Endothelial cell (in vitro differentiated cells): ENCODE measurements at regions not wholly inside any gene's neighbourhood (a gene's known extent, or its start where the extent isn't known, plus 50 kb on each side); places are given as distances from the start of the nearest gene placed in this dataset.

Experiments
- DNase-seq: peaks from one replicate; pipeline ENCODE4 v3.0.0; 2021; ENCODE audit warnings: low spot score
- H3K27ac Mint-ChIP-seq: one replicate; pipeline ENCODE4 v1.8.0; 2021; ENCODE audit warnings: mixed read lengths, inconsistent platforms; ENCODE audit not compliant: unreplicated experiment
- H3K27me3 Mint-ChIP-seq: one replicate; pipeline ENCODE4 v1.8.0; 2021; ENCODE audit warnings: mild to moderate bottlenecking, moderate library complexity, mixed read lengths, inconsistent platforms; ENCODE audit not compliant: unreplicated experiment
- H3K36me3 Mint-ChIP-seq: one replicate; pipeline ENCODE4 v1.8.0; 2021; ENCODE audit warnings: mild to moderate bottlenecking, low read depth, mixed read lengths, inconsistent platforms; ENCODE audit not compliant: unreplicated experiment
- H3K4me1 Mint-ChIP-seq: one replicate; pipeline ENCODE4 v1.8.0; 2021; ENCODE audit warnings: mild to moderate bottlenecking, mixed read lengths, inconsistent platforms; ENCODE audit not compliant: unreplicated experiment
- H3K4me3 Mint-ChIP-seq: one replicate; pipeline ENCODE4 v1.8.0; 2021; ENCODE audit warnings: mild to moderate bottlenecking, mixed read lengths, inconsistent platforms; ENCODE audit not compliant: unreplicated experiment
- H3K9me3 Mint-ChIP-seq: one replicate; pipeline ENCODE4 v1.8.0; 2021; ENCODE audit warnings: mixed read lengths, inconsistent platforms; ENCODE audit not compliant: unreplicated experiment
- TF ChIP-seq, protein P1 (sequence below): fragments of 200-600 bp; sonication (generic); IDR thresholded peaks from one replicate; pipeline ENCODE4 v1.5.0; 2021; ENCODE audit warnings: antibody characterized with exemption; ENCODE audit not compliant: unreplicated experiment

DNA sequence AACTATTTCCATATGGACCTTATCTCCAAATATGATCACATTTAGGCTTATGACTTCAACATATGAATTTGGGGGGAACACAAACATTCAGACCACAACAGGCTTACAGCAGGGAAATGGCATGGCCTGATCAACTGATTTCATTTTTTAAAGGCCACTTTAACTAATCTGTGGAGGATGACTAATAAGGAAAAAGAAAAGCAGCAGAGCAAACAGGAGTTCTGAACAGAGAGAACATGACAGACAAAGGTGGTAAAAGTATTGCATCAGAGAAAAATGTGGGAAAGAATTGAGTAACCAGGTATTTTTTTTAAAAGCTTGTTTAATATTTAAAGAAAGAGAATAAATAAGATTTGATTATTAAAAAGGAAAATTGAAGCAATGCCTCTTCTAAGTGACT is 366.1 kb upstream of the TMPO start:
- no peak for DNase-seq
- H3K27ac Mint-ChIP-seq: no peak overlapping the region
- no peaks in the 10 kb centered on the region for H3K36me3 Mint-ChIP-seq
- H3K4me3 Mint-ChIP-seq: no peak overlapping the region
- no peaks in the 10 kb centered on the region for H3K27me3 Mint-ChIP-seq
- H3K9me3 Mint-ChIP-seq: no peaks in the 10 kb centered on the region
- TF ChIP-seq, protein P1, sequence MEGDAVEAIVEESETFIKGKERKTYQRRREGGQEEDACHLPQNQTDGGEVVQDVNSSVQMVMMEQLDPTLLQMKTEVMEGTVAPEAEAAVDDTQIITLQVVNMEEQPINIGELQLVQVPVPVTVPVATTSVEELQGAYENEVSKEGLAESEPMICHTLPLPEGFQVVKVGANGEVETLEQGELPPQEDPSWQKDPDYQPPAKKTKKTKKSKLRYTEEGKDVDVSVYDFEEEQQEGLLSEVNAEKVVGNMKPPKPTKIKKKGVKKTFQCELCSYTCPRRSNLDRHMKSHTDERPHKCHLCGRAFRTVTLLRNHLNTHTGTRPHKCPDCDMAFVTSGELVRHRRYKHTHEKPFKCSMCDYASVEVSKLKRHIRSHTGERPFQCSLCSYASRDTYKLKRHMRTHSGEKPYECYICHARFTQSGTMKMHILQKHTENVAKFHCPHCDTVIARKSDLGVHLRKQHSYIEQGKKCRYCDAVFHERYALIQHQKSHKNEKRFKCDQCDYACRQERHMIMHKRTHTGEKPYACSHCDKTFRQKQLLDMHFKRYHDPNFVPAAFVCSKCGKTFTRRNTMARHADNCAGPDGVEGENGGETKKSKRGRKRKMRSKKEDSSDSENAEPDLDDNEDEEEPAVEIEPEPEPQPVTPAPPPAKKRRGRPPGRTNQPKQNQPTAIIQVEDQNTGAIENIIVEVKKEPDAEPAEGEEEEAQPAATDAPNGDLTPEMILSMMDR: no peak
- H3K4me1 Mint-ChIP-seq: no peaks in the 10 kb centered on the region

DNA sequence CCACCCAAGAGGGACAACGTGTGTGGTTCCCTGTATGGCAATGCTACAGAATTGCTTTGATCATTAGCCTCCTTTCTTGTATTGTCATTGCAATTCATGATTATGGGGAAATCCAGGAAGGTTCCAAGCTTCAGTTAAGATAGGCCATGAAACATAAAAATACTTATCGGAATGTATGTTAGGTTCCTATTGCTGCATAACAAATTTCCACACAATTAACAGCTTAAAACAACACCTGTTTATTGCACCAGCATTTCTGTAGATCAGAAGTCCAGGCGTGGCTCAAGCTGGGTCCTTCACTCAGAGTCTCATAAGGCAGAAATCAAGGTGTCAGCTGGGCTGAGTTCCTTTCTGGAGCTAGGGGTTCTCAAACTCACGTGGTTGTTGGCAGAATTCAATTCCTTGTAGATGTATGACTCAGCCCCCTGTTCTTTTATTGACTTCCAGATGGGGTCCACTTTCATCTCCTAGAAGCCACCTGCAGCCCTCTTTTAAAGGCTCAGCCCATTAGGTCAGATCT is 365.6 kb upstream of the TMPO start:
- H3K4me1 Mint-ChIP-seq: no peaks in the 10 kb centered on the region
- H3K27me3 Mint-ChIP-seq: no peaks in the 10 kb centered on the region
- H3K4me3 Mint-ChIP-seq: no peak overlapping the region
- H3K36me3 Mint-ChIP-seq: no peaks in the 10 kb centered on the region
- TF ChIP-seq, protein P1: no peak
- DNase-seq: no peak
- H3K27ac Mint-ChIP-seq: no peak overlapping the region
- no peaks in the 10 kb centered on the region for H3K9me3 Mint-ChIP-seq

DNA sequence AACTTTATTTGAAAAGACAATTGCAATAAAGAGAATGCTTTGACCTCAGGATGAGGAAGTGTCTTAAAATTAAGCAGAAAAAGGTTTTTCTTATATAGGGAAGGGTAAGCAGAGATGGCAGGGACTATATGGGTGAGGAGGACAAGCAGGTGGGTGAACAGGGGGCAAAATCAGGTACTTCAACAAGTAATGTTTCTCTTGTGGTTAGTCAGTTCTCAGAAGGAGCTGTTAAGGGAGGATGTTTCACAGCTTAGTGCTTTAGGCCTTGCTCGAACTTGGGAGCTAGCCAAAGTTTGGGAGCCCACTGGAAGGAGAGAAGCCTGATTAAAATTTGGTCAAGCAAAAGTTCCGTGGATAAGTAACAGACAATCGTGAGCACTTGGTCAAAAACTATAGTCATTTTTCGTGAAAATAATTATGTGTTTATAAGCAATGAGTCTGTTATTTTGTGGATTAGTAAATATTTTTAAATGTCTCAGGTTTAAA is 364.2 kb upstream of the TMPO start:
- Mint-ChIP-seq H3K27ac (no peak overlapping the region), H3K4me3 (no peak overlapping the region), H3K36me3 (no peaks in the 10 kb centered on the region), H3K27me3 (no peaks in the 10 kb centered on the region), H3K4me1 (peaks cover 3% of the 10 kb centered on the region), H3K9me3 (no peaks in the 10 kb centered on the region)
- no peak for DNase-seq
- TF ChIP-seq, protein P1: no peak

DNA sequence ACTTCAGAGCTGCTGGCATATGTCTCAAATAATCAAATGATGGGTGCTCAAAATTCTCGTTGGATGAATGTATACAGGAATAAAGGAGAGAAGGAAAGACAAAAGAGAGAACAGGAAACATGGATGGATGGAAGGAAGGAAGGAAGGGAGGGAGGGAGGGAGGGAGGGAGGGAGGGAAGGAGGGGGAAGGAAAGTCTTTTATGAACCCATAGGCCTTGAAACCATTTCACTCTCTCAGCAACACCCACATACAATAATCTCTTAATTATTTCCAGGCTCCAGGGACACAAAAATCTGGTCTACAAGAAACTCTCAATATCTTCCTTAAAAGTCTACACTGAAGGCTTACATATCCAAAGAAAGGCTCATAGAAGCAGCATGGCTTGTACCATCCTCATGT is 363.4 kb upstream of the TMPO start:
- Mint-ChIP-seq H3K4me3 (no peak overlapping the region), H3K4me1 (peaks cover 7% of the 10 kb centered on the region), H3K36me3 (no peaks in the 10 kb centered on the region), H3K27ac (no peak overlapping the region), H3K27me3 (no peaks in the 10 kb centered on the region), H3K9me3 (no peaks in the 10 kb centered on the region)
- no peak for DNase-seq
- TF ChIP-seq, protein P1: no peak

DNA sequence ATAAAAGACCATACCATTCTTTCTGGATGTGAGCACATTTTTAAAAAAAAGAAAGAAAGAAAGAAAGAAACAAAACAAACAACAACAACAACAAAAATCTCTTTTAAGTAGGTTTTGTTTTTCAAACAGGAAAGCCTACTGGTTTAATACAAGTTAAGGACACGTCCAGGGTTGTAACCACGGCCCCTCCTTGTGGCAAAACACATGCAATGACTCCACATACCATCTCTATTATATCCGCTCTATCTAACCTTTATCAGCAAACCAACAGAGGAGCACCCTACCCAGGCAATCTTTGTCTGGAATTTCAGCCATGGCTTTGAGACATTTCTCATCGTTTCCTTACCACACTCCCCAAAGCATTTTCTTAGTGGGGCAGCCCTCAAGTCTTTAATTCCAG is 360.5 kb upstream of the TMPO start:
- peaks cover 7% of the 10 kb centered on the region for H3K4me1 Mint-ChIP-seq
- TF ChIP-seq, protein P1: peak; percentile 44
- H3K27me3 Mint-ChIP-seq: no peaks in the 10 kb centered on the region
- H3K4me3 Mint-ChIP-seq: no peak overlapping the region
- peak; percentile 43 for DNase-seq
- no peaks in the 10 kb centered on the region for H3K9me3 Mint-ChIP-seq
- H3K27ac Mint-ChIP-seq: no peak overlapping the region
- no peaks in the 10 kb centered on the region for H3K36me3 Mint-ChIP-seq
